ENCODE measurements at regions not wholly inside any gene's neighbourhood (a gene's known extent, or its start where the extent isn't known, plus 50 kb on each side); places are given as distances from the start of the nearest gene placed in this dataset.

DNA sequence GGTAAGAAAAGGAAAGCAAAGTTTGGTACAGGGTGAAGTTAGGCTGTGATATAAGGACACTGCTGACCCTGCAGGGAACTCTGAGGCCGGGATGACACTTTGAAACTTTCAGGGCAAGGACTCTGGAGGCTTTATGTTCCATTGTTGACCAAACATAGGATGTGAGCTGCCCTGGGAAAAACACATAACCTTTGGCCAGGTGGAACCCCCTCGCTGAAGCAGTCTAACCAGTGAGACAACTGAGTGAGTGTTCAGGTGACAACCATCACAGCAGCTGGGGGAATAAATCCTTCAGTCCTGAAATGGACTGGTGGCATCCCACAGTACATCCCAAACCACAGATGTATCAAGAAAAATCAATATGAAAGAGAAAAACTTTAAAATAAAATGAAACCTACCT, 280.9 kb upstream of the CDH2 start (continued):
- no peak for TF ChIP-seq YY1 (IDR thresholded peaks at IDR 0.05; ENCODE audit: low read depth, low read length)

DNA sequence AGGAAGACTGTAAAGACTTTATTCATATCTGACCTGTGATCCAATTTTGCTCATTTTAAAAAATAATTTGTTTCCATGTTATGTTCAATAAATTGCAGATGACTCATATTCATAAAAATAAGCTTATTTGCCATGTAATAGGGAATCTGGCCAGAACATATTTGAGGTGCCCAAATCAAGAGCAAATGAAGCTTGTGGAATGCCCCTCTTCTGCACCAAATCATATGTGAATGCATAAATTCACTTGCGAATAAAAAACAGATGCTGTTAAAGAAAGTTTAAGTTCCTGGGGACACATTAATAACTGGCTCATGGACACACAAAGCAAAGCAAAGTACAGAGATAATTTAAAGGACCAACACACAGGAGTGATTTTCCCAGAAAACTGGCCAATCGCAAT, 279.0 kb upstream of the CDH2 start:
- no peaks in the 10 kb centered on the region for H3K9me3 ChIP-seq (ENCODE audit: insufficient read depth in 2 of 2, low read depth in 1 of 2, low read length in 1 of 2)
- WGBS, 2 experiments (ENCODE audit: extremely low coverage in 1 of 2, insufficient coverage in 1 of 2, insufficient read length in 1 of 2, insufficient replicate concordance in 2 of 2, low coverage in 1 of 2, low lambda C conversion rate in 2 of 2, missing lambda C conversion rate in 1 of 2): 88% methylated on average over 2 of the region's 2 CpGs; no CpG with 5 or more reads in 1 of the 2 experiments
- POLR2A ChIA-PET (ENCODE audit: partially characterized antibody): no interaction called here
- no peak overlapping the region for H3K4me2 ChIP-seq (ENCODE audit: insufficient read depth in 1 of 2, low read depth in 2 of 2, low read length in 2 of 2)
- no peak overlapping the region for H3K4me3 ChIP-seq (ENCODE audit: extremely low read depth in 1 of 4, insufficient read depth in 2 of 4, low read depth in 3 of 4, low read length in 4 of 4)
- H2BK20ac ChIP-seq (ENCODE audit: low read length): no peak overlapping the region
- H3K36me3 ChIP-seq (ENCODE audit: control insufficient read depth in 2 of 4, insufficient read depth in 4 of 4, low read length in 3 of 4): no peaks in the 10 kb centered on the region
- no peak overlapping the region for H3K4ac ChIP-seq (replicated peaks; ENCODE audit: insufficient read length, low read depth, low read length)
- no peaks in the 10 kb centered on the region for H3K23me2 ChIP-seq (ENCODE audit: low read depth, low read length)
- no peaks in the 10 kb centered on the region for H3K4me1 ChIP-seq (replicated peaks in 1 of 4; ENCODE audit: control insufficient read depth in 3 of 4, insufficient read depth in 4 of 4, low read length in 3 of 4)
- no peak overlapping the region for H4K5ac ChIP-seq (ENCODE audit: insufficient read length, low read depth, low read length)
- no peak overlapping the region for H3K9ac ChIP-seq (replicated peaks in 1 of 4; ENCODE audit: extremely low read depth in 1 of 4, low read depth in 3 of 4, low read length in 3 of 4)
- H2BK12ac ChIP-seq (ENCODE audit: low read depth, low read length): no peak overlapping the region
- no peak for FAIRE-seq
- no peak overlapping the region for H3K14ac ChIP-seq (ENCODE audit: insufficient read length)
- H2AFZ ChIP-seq (ENCODE audit: low read length): no peak overlapping the region
- H3K56ac ChIP-seq (replicated peaks; ENCODE audit: insufficient read length, low read depth, low read length): no peak overlapping the region
- no peak overlapping the region for H3K18ac ChIP-seq (ENCODE audit: extremely low read depth, low read length)
- DNase-seq (ENCODE audit: low read depth in 1 of 2, low spot score in 2 of 2): no peak
- H3K79me2 ChIP-seq (ENCODE audit: control insufficient read depth in 1 of 2, insufficient read depth in 2 of 2, low read length in 2 of 2): no peaks in the 10 kb centered on the region
- H3K27ac ChIP-seq (ENCODE audit: low read depth, low read length): no peak overlapping the region
- no peak overlapping the region for H4K91ac ChIP-seq (replicated peaks; ENCODE audit: insufficient read length, low read length)
- no peak overlapping the region for H2BK15ac ChIP-seq (ENCODE audit: low read length)
- no peak overlapping the region for H4K8ac ChIP-seq (ENCODE audit: extremely low read depth, insufficient read depth, low read length)
- no peak overlapping the region for H2BK120ac ChIP-seq (replicated peaks; ENCODE audit: low read depth, low read length)
- no peak overlapping the region for H2AK5ac ChIP-seq (ENCODE audit: low read depth, low read length)
- H3K23ac ChIP-seq (ENCODE audit: insufficient read length): no peak overlapping the region
- no peaks in the 10 kb centered on the region for H3K27me3 ChIP-seq (replicated peaks in 1 of 4; ENCODE audit: control insufficient read depth in 3 of 4, extremely low read depth in 1 of 4, insufficient read depth in 3 of 4, low read length in 3 of 4)
- H2BK5ac ChIP-seq (ENCODE audit: low read depth, low read length): no peak overlapping the region
- H4K20me1 ChIP-seq (replicated peaks in 1 of 2; ENCODE audit: control insufficient read depth in 1 of 2, insufficient read depth in 2 of 2, low read length in 2 of 2): no peaks in the 10 kb centered on the region
- CTCF ChIA-PET (ENCODE audit: partially characterized antibody): no interaction called here
- no peaks in the 10 kb centered on the region for H3K79me1 ChIP-seq (ENCODE audit: low read depth, low read length)
- no peak for TF ChIP-seq TCF12 (IDR thresholded peaks at IDR 0.05; ENCODE audit: low read depth, low read length)
